ENCODE measurements at regions not wholly inside any gene's neighbourhood (a gene's known extent, or its start where the extent isn't known, plus 50 kb on each side); places are given as distances from the start of the nearest gene placed in this dataset.

DNA sequence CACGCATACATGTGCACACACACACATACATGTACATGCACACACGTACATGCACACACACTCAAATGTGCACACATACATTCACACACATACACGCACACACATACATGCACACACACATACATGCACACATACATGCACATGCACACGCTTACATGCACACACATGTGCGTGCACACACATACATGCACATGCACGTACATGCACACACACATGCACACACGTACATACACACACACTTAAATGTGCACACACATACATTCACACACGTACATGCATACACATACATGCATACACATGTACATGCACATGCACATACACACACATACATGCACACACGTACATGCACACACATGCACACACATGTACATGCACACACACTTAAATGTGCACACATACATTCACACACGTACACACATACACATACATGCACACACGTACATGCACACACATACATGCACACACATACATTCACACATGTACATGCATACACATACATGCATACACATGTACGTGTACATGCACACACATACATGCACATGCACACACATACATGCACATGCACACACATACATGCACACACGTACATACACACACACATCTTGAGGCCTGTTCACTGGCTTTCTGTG is 283.7 kb upstream of the ID2 start:
- H3K4me1 Mint-ChIP-seq (ENCODE audit: low read depth) = peaks cover 2% of the 10 kb centered on the region
- no peaks in the 10 kb centered on the region for H3K9me3 Mint-ChIP-seq
- H3K4me3 Mint-ChIP-seq = no peak overlapping the region
- no peaks in the 10 kb centered on the region for H3K36me3 Mint-ChIP-seq (ENCODE audit: low read depth)
- no peak for DNase-seq
- no peak overlapping the region for H3K27ac Mint-ChIP-seq
- H3K27me3 Mint-ChIP-seq = no peaks in the 10 kb centered on the region

DNA sequence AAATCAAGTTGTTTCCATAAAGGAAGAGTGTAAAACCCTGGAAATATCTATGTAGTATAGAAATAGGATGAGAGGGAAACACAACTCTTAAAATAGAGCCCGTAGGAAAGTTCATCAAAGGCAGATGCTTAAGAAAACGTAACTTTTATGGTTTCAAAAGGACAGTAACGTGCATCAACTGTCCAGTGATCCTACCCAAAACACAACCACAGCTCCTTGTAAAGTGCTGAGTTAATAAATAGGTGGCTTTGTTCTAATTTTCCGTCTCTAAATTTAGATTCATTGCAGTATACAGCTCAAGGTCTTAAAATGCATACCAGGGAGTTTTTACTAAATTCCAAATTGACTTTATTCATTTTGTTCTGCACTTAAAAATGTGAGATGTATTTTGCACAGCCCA is 282.1 kb upstream of the ID2 start:
- no peak overlapping the region for H3K27ac Mint-ChIP-seq
- no peaks in the 10 kb centered on the region for H3K27me3 Mint-ChIP-seq
- no peak for DNase-seq
- H3K4me3 Mint-ChIP-seq = no peak overlapping the region
- H3K9me3 Mint-ChIP-seq = no peaks in the 10 kb centered on the region
- H3K4me1 Mint-ChIP-seq (ENCODE audit: low read depth) = peaks cover 2% of the 10 kb centered on the region
- no peaks in the 10 kb centered on the region for H3K36me3 Mint-ChIP-seq (ENCODE audit: low read depth)

DNA sequence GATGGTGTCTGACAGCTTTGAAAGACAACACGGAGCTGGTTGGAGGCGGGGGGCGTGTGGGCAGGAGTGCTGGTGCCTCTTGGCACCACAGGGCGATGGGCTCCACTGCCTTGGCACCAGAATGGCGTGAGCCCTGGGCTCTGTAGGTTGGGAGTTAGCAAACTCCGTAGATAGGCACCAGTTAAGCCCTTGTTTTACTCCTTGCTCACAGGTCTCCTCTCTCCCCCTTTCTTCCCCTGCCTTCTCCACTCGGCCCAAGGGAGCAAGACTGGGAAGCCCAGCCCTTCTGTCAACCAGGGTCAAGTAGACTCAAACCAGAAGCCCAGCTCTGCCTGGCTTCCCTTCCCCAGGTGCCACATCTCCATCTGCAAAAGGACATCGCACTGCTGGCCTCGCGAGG is 281.7 kb upstream of the ID2 start:
- Mint-ChIP-seq H3K27ac (no peak overlapping the region), H3K4me3 (no peak overlapping the region), H3K4me1 (ENCODE audit: low read depth) (peaks cover under 1% of the 10 kb centered on the region), H3K27me3 (no peaks in the 10 kb centered on the region), H3K9me3 (no peaks in the 10 kb centered on the region), H3K36me3 (ENCODE audit: low read depth) (no peaks in the 10 kb centered on the region)
- DNase-seq = no peak

DNA sequence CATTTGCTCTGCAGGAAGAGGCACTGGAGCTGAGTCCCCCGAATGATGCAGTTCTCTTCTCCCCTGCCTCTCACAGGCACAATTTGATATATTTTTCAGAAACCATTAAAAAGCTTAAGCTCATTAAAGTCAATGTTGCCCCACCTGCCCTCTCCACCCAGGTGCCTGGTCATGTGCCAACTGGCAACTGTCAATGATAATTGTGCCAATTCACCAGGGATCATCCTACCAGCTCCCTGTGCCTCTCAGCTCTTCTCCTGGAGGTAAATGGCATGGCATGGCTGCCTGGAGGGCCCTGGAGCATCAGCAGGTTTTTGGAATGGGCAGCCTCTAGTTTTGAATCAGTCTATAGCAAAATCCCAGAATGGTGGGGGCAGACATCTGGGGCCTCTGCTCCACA is 279.6 kb upstream of the ID2 start:
- H3K27ac Mint-ChIP-seq = no peak overlapping the region
- no peak overlapping the region for H3K4me3 Mint-ChIP-seq
- no peak for DNase-seq
- no peaks in the 10 kb centered on the region for H3K36me3 Mint-ChIP-seq (ENCODE audit: low read depth)
- H3K9me3 Mint-ChIP-seq = no peaks in the 10 kb centered on the region
- H3K4me1 Mint-ChIP-seq (ENCODE audit: low read depth) = peaks cover 4% of the 10 kb centered on the region
- H3K27me3 Mint-ChIP-seq = no peaks in the 10 kb centered on the region

DNA sequence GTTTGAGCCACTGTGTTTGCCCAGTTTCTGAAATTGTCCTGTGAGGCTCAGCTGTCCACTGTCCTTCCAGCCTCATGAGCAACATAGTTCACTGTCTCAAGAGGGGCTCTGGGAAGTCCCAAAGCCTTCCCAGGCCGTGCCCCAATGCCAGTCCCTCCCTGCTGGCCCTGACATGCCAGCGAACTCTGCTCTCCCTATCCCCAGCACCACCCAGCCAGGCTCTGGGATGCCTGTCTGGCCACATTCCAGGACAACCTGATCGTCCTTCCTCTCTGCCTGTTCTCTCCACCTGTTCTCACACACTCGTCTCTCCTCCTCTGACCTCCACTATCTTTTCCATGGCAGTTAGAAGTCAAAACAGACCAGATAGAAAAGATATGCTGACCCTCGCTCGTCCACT is 278.0 kb upstream of the ID2 start:
- no peak overlapping the region for H3K4me3 Mint-ChIP-seq
- H3K36me3 Mint-ChIP-seq (ENCODE audit: low read depth) = no peaks in the 10 kb centered on the region
- no peaks in the 10 kb centered on the region for H3K27me3 Mint-ChIP-seq
- DNase-seq = no peak
- H3K4me1 Mint-ChIP-seq (ENCODE audit: low read depth) = peaks cover 17% of the 10 kb centered on the region
- no peak overlapping the region for H3K27ac Mint-ChIP-seq
- no peaks in the 10 kb centered on the region for H3K9me3 Mint-ChIP-seq

DNA sequence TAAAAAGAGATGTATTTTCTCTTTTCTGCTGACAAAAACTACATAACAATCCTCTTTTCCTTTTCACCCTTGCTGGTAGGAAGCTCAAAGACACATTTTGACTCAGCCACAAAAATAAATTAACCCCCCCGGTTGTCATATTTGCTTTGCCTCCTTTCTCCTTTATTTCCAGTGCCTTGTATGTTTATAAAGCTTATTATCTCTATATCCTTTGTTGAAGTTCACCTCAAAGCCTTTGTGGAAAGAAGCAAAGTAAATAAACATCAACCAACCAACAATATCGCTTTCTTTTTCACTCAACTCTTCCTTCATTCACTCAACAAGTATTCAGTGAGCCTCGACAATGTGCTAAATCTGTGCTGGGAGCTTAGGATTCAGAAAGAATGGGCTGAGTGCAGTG is 276.5 kb upstream of the ID2 start:
- H3K27me3 Mint-ChIP-seq = no peaks in the 10 kb centered on the region
- H3K27ac Mint-ChIP-seq = no peak overlapping the region
- no peaks in the 10 kb centered on the region for H3K9me3 Mint-ChIP-seq
- peaks cover 32% of the 10 kb centered on the region for H3K4me1 Mint-ChIP-seq (ENCODE audit: low read depth)
- H3K4me3 Mint-ChIP-seq = no peak overlapping the region
- DNase-seq = no peak
- H3K36me3 Mint-ChIP-seq (ENCODE audit: low read depth) = no peaks in the 10 kb centered on the region

DNA sequence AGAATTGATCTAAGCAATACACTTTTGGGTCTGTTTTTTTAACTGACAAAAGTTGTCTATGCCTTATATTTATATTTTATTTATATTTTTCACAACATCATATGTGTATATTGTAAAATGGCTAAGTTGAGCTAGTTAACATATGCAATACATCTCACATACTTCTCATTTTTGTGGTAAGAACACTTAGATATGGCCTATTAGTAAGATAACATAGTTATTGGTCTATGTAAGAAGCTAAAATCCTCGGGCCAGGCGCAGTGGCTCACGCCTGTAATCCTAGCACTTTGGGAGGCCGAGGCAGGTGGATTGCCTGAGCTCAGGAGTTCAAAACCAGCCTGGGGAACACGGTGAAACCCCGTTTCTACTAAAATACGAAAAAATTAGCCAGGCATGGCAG is 275.6 kb upstream of the ID2 start:
- H3K36me3 Mint-ChIP-seq (ENCODE audit: low read depth) = no peaks in the 10 kb centered on the region
- no peaks in the 10 kb centered on the region for H3K9me3 Mint-ChIP-seq
- H3K27me3 Mint-ChIP-seq = peaks cover 2% of the 10 kb centered on the region
- no peak overlapping the region for H3K27ac Mint-ChIP-seq
- DNase-seq = no peak
- no peak overlapping the region for H3K4me3 Mint-ChIP-seq
- H3K4me1 Mint-ChIP-seq (ENCODE audit: low read depth) = peaks cover 35% of the 10 kb centered on the region

DNA sequence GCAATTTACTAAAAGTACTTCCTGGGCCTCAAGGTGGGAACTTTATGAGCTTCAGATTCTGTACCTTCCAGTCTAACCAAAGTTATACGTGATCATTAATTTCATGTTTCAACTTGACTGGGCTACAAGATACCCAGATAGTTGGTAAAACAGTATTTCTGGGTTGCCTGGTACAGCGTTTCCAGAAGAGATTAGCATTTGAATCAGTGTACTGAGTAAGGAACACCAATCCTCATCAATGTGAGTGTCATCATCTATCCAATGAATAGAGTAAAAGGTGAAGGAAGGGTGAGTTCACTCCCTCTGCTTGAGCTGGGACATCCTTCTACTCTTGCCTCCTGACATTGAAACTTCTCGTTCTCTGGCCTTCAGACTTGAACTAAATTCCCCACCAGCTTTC is 274.5 kb upstream of the ID2 start:
- Mint-ChIP-seq H3K9me3 (no peaks in the 10 kb centered on the region), H3K27me3 (peaks cover 3% of the 10 kb centered on the region), H3K36me3 (ENCODE audit: low read depth) (no peaks in the 10 kb centered on the region), H3K4me3 (no peak overlapping the region), H3K27ac (peak overlapping the region; percentile 72), H3K4me1 (ENCODE audit: low read depth) (peaks cover 35% of the 10 kb centered on the region)
- DNase-seq = no peak

DNA sequence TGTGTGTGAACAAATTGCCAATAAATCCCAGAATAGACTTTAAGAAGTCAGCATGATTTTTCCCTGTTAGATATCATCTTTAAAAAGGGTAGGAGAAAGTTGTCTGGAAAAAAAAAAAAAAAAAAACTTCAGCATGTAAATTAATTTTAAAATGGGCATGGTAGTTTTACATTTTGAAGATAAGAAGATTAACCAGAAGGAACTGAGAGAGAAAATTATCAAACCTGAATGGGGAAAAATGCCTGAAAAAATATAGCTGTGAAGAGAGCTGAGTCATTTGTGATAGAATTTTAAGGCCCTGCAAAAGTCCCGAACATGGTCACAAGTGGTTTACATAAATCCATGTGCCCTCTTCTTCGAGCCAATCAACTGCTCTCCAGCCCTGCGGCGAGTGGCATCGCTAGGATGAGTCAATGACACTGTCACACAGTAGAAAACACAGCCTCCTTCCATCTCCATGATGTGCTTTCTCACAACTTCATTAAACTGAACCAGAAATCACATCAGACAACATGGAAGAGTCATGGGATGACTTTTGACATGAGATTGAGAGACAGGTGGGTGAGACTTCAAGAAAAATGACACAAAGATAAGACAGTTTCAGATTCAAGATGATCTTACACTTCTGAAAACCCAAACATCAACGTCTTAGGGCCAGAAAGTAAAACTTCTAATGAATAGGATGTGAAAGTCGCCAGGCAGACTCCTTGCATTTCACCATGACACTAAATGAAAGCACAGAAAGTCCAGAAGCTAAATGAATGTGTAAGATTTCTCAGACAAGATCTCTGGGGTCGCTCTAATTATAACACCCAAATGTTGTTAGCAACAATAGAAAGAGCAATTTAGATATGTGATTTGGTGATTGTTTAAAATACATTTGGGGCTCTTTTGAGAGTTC is 273.0 kb upstream of the ID2 start:
- Mint-ChIP-seq H3K4me1 (ENCODE audit: low read depth) (peaks cover 35% of the 10 kb centered on the region), H3K36me3 (ENCODE audit: low read depth) (no peaks in the 10 kb centered on the region), H3K4me3 (peak overlapping the region; percentile 18), H3K27me3 (peaks cover 6% of the 10 kb centered on the region), H3K27ac (peak overlapping the region; percentile 94), H3K9me3 (no peaks in the 10 kb centered on the region)
- DNase-seq = peak; percentile 76

DNA sequence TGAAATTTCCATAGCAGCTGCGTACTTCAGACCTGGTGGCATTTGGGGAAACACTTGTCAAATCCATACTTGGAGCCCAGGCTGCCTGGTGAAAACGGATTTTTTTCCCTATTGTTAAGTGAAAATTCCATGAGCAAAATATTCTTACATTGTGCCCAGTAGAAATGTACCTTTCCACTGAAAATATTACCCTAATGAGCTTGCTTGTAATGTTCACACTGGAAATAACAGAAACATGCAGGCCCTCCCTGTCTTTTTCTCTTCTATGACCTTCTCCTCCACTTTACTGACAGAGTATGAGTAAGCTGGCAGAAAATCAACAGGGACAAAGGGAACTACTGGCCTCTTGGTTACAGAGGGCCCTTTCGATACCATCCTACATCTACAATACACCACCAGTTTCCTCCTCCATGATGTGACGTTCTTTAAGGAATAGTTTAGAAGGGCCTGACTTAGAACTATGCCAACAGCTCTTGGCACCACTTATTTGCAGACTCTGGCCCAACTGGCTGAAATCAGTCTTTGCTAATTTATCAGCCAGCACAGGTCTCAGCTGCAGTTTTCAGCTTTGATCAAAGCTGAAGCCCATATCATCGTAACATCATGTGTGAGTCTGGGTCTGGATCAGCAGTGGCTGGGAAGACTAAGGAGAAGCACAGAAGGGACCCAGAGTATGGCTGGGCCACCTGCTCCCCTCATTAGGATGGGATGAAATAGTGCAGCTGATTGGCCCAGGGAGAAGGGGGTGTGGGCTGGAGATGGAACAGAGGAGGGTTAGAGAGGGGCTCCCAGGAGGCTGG is 272.2 kb upstream of the ID2 start:
- H3K4me1 Mint-ChIP-seq (ENCODE audit: low read depth) = peaks cover 35% of the 10 kb centered on the region

DNA sequence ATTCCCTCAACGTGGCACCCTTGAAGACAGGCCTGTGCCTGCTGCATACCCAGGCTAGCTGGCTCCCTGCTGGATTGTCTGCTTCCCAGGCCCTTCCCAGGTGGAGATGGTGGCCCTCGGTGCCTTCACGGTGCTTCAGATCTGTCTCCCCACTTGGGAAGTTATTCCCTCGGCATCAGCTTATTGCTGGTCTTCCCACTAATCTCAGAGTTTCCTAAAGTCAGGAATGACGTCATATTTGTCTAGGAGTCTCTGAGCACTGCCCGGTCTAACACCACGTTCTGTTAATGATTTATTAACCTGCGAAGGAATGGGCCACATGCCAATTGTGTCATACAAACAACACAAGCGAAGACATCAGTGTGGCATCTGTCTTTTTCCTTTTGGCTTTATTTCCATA is 269.8 kb upstream of the ID2 start:
- Mint-ChIP-seq H3K36me3 (ENCODE audit: low read depth) (no peaks in the 10 kb centered on the region), H3K4me3 (no peak overlapping the region), H3K4me1 (ENCODE audit: low read depth) (peaks cover 32% of the 10 kb centered on the region), H3K9me3 (no peaks in the 10 kb centered on the region), H3K27ac (no peak overlapping the region), H3K27me3 (peaks cover 6% of the 10 kb centered on the region)
- DNase-seq = no peak

More for the DNA sequence above, 272.2 kb upstream of the ID2 start:
- DNase-seq = no peak
- H3K9me3 Mint-ChIP-seq = no peaks in the 10 kb centered on the region
- H3K4me3 Mint-ChIP-seq = peak overlapping the region; percentile 18
- H3K27me3 Mint-ChIP-seq = peaks cover 6% of the 10 kb centered on the region
- H3K36me3 Mint-ChIP-seq (ENCODE audit: low read depth) = no peaks in the 10 kb centered on the region
- peak overlapping the region; percentile 94 for H3K27ac Mint-ChIP-seq

DNA sequence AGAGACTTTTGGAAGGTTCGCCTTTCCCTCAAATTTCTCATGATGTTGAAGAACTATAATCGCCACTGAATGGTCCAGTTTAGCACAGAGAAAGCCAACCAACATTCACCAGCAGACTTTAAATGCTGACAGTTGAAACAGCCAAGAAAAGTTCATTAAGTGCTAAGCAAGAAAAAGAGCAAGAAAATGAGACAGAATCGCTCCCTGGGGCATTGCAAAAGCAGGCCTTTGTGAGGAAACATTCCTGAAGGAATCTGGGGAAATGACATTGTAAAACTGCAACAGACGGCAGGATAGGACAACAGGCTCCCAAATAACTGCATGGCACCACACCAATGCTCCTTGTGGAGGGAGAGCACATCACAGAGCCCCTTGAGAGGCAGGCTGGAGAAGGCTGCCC is 269.3 kb upstream of the ID2 start:
- H3K27ac Mint-ChIP-seq = no peak overlapping the region
- no peaks in the 10 kb centered on the region for H3K36me3 Mint-ChIP-seq (ENCODE audit: low read depth)
- H3K4me3 Mint-ChIP-seq = no peak overlapping the region
- no peaks in the 10 kb centered on the region for H3K9me3 Mint-ChIP-seq
- peaks cover 27% of the 10 kb centered on the region for H3K4me1 Mint-ChIP-seq (ENCODE audit: low read depth)
- H3K27me3 Mint-ChIP-seq = peaks cover 6% of the 10 kb centered on the region
- DNase-seq = no peak

DNA sequence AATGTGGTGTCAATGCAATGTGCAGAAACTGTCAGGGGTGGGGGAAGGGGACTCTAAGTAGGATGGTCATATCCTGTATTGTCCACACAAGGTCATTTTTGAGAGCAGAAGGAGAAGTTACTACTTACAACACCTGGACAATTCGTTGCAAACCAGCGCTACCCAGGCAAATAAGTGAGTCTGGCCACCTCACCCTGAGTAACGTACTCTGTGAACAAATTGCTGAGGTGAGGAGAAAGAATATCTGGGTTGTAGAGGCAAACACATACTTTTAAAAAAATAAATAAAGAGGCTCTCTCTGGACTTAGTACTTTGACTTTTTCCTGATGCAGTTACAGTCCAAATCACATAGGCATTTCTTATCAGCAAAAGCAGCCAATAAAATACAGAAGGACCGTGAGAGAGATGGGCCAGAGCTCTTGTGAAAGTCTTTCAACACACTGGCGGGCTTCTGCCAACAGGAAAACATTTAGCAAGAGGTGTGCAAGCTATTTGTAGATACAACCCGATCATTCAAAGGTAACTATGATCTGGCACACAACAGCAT is 268.2 kb upstream of the ID2 start:
- H3K4me3 Mint-ChIP-seq = no peak overlapping the region
- H3K27me3 Mint-ChIP-seq = peaks cover 6% of the 10 kb centered on the region
- peaks cover 20% of the 10 kb centered on the region for H3K4me1 Mint-ChIP-seq (ENCODE audit: low read depth)
- H3K36me3 Mint-ChIP-seq (ENCODE audit: low read depth) = no peaks in the 10 kb centered on the region
- no peak overlapping the region for H3K27ac Mint-ChIP-seq
- no peaks in the 10 kb centered on the region for H3K9me3 Mint-ChIP-seq
- DNase-seq = no peak

DNA sequence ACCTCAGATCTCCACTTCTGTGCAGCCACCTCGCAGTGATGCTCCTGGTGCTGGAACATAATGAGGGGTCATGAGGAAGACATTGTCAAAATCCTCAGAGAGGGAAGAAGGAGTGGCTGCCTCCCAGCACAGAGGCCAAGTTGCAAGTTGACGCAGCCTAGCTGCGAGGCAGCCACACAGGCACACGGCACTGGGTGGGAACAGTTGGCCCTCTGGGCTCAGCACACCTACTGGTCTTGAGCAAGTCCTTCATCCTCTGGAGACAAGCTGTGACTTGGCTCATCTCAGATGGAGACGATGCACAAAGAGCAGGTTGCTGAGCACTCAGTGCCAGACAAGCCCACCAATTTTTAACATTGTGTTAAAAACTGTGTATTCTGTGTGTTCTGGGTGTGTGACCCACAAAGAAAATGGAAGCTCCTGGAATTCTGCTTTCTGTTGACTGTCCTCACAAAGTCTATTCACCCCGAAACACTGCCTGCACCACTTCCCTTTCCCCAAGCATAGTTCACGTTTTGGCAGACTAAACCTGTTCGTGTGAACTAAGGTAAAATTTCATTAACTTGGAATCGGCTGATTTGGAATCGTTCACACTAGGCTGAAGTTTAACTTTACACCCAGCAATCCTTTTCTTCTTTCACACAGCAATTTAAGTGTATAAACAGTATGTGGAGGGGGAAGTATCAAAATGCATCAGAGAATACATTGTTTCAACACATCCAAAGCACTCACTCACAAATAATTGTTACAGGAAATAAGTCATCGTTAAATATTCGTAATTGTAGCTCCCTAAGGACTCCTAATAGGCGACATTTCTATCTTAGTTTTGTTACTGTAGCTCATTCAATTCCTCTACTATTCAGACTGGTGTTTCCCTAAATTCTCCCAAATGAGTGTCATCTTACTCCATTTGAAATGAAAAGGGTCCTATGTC is 266.6 kb upstream of the ID2 start:
- Mint-ChIP-seq H3K4me3 (no peak overlapping the region), H3K4me1 (ENCODE audit: low read depth) (peaks cover 4% of the 10 kb centered on the region), H3K27ac (no peak overlapping the region), H3K36me3 (ENCODE audit: low read depth) (no peaks in the 10 kb centered on the region), H3K27me3 (peaks cover 6% of the 10 kb centered on the region), H3K9me3 (no peaks in the 10 kb centered on the region)
- peak; percentile 25 for DNase-seq

All from activated T-cell treated with anti-CD3 and anti-CD28 coated beads, Interleukin-2, amount 50 U/mL, for 24 hours (primary cell).